HG03039 (cell line): ENCODE measurements at regions not wholly inside any gene's neighbourhood (a gene's known extent, or its start where the extent isn't known, plus 50 kb on each side); places are given as distances from the start of the nearest gene placed in this dataset.

Experiments
- ATAC-seq: cut with Tn5 transposase; IDR thresholded peaks from one replicate; pipeline ENCODE4 v1.9.1; 2021; ENCODE audit warnings: mild to moderate bottlenecking, moderate library complexity; ENCODE audit not compliant: unreplicated experiment

DNA sequence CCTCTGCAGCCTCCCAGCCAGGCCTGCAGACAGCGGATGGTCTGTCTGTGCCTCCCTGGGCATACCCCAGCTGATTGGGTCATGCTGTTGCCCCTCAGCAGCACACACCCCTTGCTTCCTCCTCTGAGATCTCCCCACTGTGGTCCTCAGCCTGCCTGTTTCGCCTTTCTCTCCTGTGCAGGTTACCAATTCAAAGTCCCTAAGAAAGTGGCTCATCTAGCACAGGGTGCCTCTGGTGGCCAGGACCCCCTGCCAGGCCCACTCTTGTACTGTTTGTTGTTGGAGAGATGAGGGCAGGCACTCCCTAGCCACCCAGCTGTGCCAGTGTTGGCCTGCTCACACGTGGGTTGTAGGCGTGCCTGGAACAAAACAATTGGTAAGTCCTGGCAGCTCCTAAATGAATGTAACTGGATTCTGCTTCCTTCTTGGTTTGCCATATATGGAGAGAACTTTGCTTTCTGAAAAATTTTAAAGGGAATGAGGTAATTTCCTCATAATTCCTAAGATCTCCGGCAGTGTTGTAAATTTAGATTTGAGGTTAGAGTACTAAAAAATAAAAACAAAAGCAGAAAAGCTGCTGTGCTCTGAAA, 213.2 kb upstream of the IL12A start:
- ATAC-seq: no peak

DNA sequence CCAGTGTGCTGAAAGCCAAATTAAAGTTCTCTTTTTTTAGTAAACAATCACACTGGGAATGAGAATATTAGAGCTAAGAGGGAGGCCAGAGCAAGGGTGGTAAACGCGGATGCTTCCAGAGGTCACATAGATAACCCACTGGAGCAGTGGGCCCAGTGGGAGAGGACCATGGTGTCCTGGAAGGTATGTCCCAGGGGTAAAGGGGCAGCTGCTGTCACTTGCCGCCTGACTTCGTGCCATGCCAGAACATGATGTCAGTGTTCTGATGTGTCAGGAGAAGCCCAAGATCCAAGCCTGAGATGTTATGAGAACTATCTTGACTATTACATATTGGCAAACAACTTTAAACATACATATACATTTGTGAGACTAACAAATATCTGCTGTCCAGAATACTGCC, 211.9 kb upstream of the IL12A start:
- no peak for ATAC-seq

DNA sequence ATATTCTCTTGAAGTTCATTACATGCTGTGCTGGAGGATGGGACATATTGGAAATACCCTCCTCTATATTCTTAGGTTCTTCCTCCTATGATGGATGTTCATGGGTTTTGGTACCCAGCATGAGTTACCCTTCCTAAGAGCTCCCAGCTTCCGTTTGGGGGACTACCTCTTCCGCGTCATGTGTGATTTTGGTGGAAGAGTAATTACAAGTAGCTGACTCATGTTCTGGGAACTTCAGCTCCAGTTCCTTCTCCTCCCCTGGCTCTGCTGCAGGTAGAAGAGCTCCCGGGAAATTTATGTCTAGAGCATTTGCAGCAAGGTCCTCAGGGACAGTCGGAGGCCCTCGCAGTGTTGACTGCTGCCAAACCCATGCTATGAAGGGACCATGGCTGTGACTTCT, 208.8 kb upstream of the IL12A start:
- no peak for ATAC-seq

GRCh38 chr3:159781867-159782266, 206.8 kb upstream of the IL12A start:
- no peak for ATAC-seq

DNA sequence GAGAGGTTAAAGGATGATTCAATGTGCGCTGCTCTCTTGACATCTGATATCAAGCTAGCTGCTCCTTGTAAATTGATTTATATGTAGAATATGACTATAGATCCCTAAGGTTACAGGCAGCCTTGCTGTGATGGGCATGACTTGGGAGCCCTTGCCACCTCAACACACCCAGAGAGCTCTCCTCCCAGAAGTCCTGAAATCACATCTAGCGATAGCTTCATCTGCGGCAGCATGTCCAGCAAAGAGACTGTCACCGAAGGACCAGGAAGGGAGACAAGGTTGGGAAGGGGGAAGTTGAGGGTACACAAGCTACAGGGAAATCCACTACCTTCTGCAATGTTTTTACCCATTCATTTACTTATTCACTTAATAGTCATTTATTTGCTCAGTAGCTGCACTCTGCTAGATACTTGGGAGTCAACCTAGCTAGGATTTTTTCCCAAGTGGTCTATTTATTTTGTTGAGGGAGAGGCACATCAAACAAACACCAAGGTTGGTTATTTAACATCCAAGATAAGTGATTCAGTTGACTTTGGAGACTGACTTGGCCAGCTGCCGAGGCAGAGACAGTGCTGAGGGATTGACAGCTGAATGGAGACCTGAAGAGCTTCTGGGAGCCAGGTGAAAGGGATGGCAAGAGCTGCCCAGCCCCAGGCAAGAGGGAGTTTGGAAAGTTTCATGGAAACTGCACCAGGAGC, 205.8 kb upstream of the IL12A start:
- ATAC-seq: no peak

GRCh38 chr3:159783780-159784742, 204.6 kb upstream of the IL12A start:
- ATAC-seq: no peak

DNA sequence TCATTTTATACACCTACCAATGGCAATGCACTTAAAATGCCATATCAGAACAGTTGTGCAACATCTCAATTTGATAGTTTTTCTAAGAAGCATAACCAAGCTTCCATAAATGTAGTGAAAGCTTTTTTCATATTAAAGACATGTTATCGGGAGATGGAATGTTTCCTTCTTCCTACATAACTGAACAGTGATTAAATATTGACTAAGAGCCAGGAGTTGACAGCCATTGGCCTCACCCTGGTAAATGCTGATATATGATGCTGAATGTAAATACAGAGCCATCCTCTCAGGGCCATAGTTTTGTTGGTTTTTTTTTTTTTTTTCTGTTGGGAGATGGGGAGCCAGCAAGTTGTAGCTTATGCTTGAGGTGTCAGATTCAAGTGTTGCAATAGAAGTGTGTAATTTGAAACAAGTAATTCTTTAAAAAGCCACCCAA, 203.3 kb upstream of the IL12A start:
- ATAC-seq: no peak

DNA sequence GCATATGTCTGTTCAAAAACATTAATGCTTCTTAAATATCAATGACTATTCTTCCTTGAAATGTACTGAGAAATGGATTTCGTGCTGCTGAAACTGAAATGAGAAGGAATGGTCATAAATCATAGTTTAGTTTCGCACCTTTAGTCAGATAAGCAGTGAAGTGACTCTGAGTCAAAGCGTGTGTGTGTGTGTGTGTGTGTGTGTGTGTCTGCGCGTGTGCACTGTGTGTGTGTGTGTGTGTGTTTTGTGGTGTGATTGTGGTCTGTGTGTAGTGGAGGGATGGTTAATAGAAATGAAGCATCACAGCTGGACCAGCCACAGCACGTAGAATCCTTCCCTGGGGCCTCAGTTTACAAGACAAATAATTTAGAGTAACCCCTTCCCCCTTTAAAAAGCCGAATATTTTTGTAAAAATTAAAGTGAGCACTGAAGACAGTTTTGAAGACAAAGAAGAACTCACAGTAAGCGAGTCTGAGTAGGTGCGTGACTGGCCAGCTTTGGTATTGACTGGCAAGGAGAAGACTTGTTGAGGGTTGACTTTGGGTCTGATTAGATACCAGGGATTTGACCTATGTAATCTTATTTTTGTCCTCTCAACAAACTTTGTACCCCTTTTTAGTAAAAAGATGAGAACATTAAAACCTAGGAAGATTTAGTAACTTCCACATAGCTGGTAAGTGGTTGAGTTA, 202.0 kb upstream of the IL12A start:
- ATAC-seq: no peak

DNA sequence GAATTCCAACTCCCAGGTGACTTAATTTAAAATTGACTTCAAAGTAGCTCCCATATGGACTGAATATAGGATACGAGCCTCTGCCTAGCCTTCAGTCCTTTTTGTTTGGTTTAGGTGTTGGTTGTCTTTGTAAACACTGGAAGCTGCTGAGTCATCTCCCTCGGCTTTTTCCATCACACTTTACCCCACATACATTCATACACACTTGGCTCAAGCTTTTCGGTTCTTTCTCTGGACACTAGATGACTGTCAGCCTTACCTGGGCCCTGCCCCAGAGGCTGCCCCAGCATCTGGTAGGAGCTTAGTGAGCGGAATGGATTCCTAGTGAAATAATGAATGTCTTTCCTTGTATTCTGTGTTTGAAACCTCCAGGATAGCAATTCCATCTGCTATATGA, 201.5 kb upstream of the IL12A start:
- no peak for ATAC-seq

- ATAC-seq: no peak
These were observed 200.8 kb upstream of the IL12A start for GRCh38 chr3:159787794-159788205.

DNA sequence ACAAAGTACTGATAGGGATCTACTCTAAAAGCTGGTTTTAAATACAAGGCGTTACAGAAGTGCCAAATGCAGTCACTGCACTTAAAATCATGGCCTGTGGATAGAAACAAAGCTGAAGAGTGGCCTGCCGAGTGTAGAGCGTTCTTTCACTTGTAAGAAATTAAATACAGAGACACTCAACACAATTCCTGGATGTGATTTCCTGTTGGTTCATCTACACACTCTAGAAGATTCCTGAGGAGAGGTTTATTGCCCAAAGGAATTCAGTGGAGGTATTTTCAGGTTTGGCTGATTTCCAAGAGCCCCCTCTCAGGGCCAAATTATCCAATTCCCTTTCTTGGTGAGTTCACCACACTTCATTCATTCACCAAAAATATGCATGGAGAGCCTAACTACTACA, 200.3 kb upstream of the IL12A start:
- no peak for ATAC-seq

DNA sequence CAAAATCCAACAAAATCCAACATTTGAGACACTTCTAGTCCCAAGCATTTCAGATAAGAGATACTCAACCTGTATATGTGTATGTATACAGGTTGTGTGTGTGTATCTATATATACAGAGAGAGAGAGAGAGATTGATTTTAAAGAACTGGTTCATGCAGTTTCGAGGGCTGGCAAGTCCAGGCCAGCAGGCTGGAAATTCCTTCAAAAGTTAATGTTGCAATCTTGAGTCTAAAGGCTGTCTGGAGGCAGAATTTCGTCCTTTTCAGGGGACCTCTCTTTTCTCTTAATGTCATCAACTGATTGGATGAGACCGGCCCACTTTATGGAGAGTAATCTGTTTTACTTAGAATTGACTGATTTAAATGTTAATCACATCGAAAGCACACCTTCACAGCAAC, 199.6 kb upstream of the IL12A start:
- no peak for ATAC-seq

DNA sequence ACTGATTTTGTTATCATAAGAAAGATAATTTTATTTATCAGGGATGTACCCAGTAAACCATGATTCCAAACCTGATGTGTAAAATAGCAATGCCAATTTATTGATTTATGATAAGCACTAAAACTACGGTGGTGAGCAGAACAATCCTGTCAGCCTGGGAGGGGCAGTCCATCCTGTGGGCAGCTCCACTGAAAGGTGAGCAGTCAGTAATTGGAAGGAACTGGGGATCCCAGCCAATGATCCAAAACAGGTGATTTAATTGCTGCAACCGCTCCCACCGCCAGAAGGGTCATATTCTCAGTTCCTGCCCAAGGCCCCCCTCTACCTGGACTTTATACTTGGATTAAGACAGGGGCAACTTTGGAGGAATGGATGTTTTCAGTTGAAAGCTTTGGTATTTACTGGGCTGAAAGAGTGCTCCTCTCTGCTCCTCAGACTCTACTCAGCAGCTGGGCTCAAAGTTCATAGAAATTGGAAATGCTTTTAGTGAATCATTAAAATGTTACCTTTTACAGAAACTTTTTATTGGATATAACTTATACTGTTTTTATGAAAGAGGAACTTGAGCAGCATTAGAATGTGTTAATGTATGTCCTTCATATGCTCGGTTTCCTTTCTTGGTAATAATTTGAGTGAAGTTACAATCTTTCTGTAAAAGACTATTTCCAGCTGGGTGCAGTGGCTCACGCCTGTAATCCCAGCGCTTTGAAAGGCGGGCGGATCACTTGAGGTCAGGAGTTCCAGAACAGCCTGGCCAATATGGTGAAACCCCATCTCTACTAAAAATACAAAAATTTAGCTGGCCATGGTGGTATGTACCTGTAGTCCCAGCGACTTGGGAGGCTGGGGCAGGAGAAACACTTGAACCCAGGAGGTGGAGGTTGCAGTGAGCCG, 198.6 kb upstream of the IL12A start:
- ATAC-seq: no peak

DNA sequence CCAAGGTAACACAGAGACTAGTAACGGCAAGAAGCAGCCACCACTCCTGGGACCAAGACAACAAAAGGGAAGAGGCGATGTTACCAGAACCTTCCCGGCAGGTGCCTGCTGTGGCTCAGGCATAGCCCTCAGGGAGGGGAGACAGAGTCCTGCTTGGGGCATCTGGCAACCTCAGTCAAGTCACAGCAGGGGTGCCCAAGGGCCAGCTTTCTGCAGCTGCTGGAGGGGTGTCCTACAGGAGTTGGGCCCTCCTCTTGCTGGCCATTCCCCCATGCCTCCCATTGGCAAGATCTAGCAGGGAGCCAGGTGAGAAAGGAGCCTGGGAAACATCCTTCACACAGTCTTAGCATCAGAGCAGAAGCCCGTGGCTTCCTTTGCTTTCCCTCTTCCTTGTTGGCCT, 197.3 kb upstream of the IL12A start:
- no peak for ATAC-seq

DNA sequence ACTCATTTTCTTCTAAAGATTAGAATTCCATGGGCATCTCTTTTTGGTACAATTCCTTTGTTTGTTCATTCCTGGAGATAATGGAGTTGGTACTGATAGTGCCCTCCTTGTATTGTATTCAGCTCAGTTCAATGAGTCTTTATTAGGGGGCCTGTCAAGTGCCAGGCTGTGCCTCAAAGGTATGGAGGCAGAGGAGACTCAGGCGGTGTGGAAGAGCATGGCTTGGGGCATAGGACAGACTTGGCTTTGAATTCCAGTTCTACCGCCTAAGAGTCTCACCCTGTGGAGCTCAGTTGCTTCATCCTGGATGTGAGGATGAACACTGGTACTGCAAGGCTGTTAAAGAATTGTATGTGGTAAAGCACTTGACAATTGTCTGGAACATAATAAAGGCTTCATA, 196.6 kb upstream of the IL12A start:
- no peak for ATAC-seq

GRCh38 chr3:159795042-159795441, 193.6 kb upstream of the IL12A start:
- no peak for ATAC-seq

- no peak for ATAC-seq
These were observed 192.9 kb upstream of the IL12A start for GRCh38 chr3:159795681-159796175.

DNA sequence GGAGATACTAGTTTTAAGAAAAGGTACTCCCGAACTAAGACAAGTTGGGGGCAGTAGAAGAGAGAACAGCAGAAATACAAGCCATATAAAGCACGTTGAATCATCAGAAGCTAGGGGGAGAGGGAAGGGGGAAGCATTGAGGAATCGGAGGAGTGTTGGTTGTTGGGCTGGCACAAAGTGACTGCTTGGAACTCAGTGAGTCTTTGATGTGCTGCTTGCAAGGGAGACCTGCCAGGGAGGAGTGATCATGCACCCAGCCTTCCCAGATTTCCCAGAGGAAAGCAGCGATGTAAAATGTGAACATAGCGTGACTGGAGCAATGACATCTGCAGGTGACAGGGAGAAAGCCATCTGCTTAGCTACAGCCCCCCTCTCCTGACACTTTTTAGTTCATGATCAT, 192.4 kb upstream of the IL12A start:
- ATAC-seq: no peak

- no peak for ATAC-seq
These were observed 191.9 kb upstream of the IL12A start for GRCh38 chr3:159796744-159797143.

GRCh38 chr3:159797771-159798170, 190.9 kb upstream of the IL12A start:
- ATAC-seq: no peak
